ENCODE measurements at regions not wholly inside any gene's neighbourhood (a gene's known extent, or its start where the extent isn't known, plus 50 kb on each side); places are given as distances from the start of the nearest gene placed in this dataset.
"Not testable (repeated sequence)": the region's sequence is repeated elsewhere in the genome, so short reads cannot be mapped to it uniquely, and the experiment has no call there.

- no peak for DNase-seq
Observed at GRCh38 chr13:110044551-110045111, 258.2 kb upstream of the IRS2 start.

- DNase-seq: no peak
Observed at GRCh38 chr13:110042253-110042950, 256.0 kb upstream of the IRS2 start.

GRCh38 chr13:110041638-110042037 is 255.3 kb upstream of the IRS2 start:
- not testable (repeated sequence) for DNase-seq

GRCh38 chr13:110037925-110038573 is 251.7 kb upstream of the IRS2 start:
- DNase-seq: no peak

GRCh38 chr13:110036060-110036459 is 249.7 kb upstream of the IRS2 start:
- no peak for DNase-seq

GRCh38 chr13:110034031-110034549 is 247.7 kb upstream of the IRS2 start:
- DNase-seq: no peak

GRCh38 chr13:110032969-110033368 is 246.6 kb upstream of the IRS2 start:
- no peak for DNase-seq

GRCh38 chr13:110030394-110030928 is 244.1 kb upstream of the IRS2 start:
- DNase-seq: no peak

GRCh38 chr13:110028838-110029621 is 242.6 kb upstream of the IRS2 start:
- DNase-seq: no peak

GRCh38 chr13:110028311-110028710 is 241.9 kb upstream of the IRS2 start:
- DNase-seq: no peak

GRCh38 chr13:110027470-110028240 is 241.3 kb upstream of the IRS2 start:
- no peak for DNase-seq

GRCh38 chr13:110024645-110024980 is 238.2 kb upstream of the IRS2 start:
- no peak for DNase-seq

GRCh38 chr13:110023729-110024644 is 237.6 kb upstream of the IRS2 start:
- peak; percentile 47 for DNase-seq

- no peak for DNase-seq
Observed at GRCh38 chr13:110018009-110018408, 231.6 kb upstream of the IRS2 start.

GRCh38 chr13:110017379-110017778 is 231.0 kb upstream of the IRS2 start:
- DNase-seq: peak; percentile 5

- DNase-seq: peak; percentile 84
Observed at GRCh38 chr13:110015253-110015652, 228.9 kb upstream of the IRS2 start.

- DNase-seq: peak; percentile 93
Observed at GRCh38 chr13:110014719-110015118, 228.3 kb upstream of the IRS2 start.

- peak; percentile 34 for DNase-seq
Observed at GRCh38 chr13:110012102-110012739, 225.8 kb upstream of the IRS2 start.

GRCh38 chr13:110010404-110011138 is 224.2 kb upstream of the IRS2 start:
- DNase-seq: no peak

GRCh38 chr13:110008816-110009215 is 222.4 kb upstream of the IRS2 start:
- no peak for DNase-seq
